Gastroesophageal sphincter (tissue), 4 donors: ENCODE measurements at regions not wholly inside any gene's neighbourhood (a gene's known extent, or its start where the extent isn't known, plus 50 kb on each side); places are given as distances from the start of the nearest gene placed in this dataset.

Source experiments
- ATAC-seq: fragments of 150-250 bp; one replicate; pipeline ENCODE4 v1.9.1; 2016; ENCODE audit warnings: mild to moderate bottlenecking, moderate library complexity
- H3K27ac ChIP-seq, 4 donors: fragments of 200-600 bp; sonication (generic) in 3 of 4; 1 replicate in 3 of 4; 2 replicates in 1 of 4; pipeline ENCODE4 v1.5.1; 2016 to 2019
- H3K27me3 ChIP-seq: fragments of 200-600 bp; sonication (generic); one replicate; pipeline ENCODE4 v1.5.1; 2019
- H3K36me3 ChIP-seq, 2 donors: fragments of 200-600 bp; sonication (generic); one replicate each; pipeline ENCODE4 v1.5.1; 2019; ENCODE audit warnings: control low read depth in 1 of 2
- H3K4me1 ChIP-seq, 3 donors: fragments of 200-600 bp; sonication (generic); 1 replicate in 2 of 3; 2 replicates in 1 of 3; pipeline ENCODE4 v1.5.1; 2016 to 2019; ENCODE audit warnings: control low read depth in 2 of 3
- H3K4me3 ChIP-seq, 2 donors: fragments of 200-600 bp; sonication (generic); one replicate each; pipeline ENCODE4 v1.5.1; 2019; ENCODE audit warnings: mild to moderate bottlenecking in 1 of 2, moderate library complexity in 1 of 2
- H3K9me3 ChIP-seq, 3 donors: fragments of 200-600 bp; sonication (generic); one replicate each; pipeline ENCODE4 v1.5.1; 2017 to 2019; ENCODE audit warnings: control low read depth in 2 of 3
- EP300 ChIP-seq: sonication (generic); formaldehyde crosslinking; IDR thresholded peaks from one replicate; pipeline ENCODE4 v1.6.1; 2017; ENCODE audit warnings: antibody characterized with exemption, mild to moderate bottlenecking
- POLR2A ChIP-seq, 2 donors: fragments of 450-650 bp; IDR thresholded peaks; one replicate each; pipeline ENCODE4 v1.6.1; 2017; ENCODE audit warnings: antibody characterized with exemption in 2 of 2, mild to moderate bottlenecking in 2 of 2, moderate library complexity in 1 of 2
- POLR2AphosphoS5 ChIP-seq: sonication (generic); formaldehyde crosslinking; IDR thresholded peaks from one replicate; pipeline ENCODE4 v1.6.1; 2017; ENCODE audit warnings: antibody characterized with exemption
- WGBS, 2 donors: methylation state at CpG; one replicate each; pipeline ENCODE4 v1.1.5; 2018; ENCODE audit warnings: low coverage in 1 of 2; 5-methylcytosine and 5-hydroxymethylcytosine counted together
- TF ChIP-seq, protein P1 (sequence below), 4 experiments: fragments of 200-600 bp in 2 of 4; fragments of 450-650 bp in 2 of 4; sonication (generic) in 1 of 4; IDR thresholded peaks; one replicate each; pipeline ENCODE4 v1.5.1; 2017 to 2019; ENCODE audit warnings: antibody characterized with exemption in 4 of 4, mild to moderate bottlenecking in 2 of 4, moderate library complexity in 2 of 4

DNA sequence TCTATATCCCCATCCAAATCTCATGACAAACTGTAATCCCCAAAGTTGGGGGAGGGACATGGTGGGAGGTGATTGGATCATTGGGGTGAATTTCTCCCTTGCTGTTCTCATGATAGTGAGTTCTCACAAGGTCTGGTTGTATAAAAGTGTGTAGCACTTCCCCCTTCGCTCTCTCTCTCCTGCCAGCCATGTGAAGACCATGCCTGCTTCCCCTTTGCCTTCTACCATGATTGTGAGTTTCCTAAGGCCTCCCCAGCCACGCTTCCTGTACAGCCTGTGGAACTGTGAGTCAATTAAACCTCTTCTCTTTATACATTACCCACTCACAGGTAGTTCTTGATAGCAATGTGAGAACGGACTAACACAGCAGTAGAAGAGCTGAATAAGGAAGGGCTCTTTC, 62.6 kb upstream of the VASH1 start:
- Histone ChIP-seq H3K4me3 (no peak overlapping the region), H3K27me3 (no peaks in the 10 kb centered on the region), H3K9me3 (no peaks in the 10 kb centered on the region), H3K4me1 (peaks cover 0 to 7% (median 0%) of the 10 kb centered on the region in 3 donors), H3K27ac (no peak overlapping the region), H3K36me3 (no peaks in the 10 kb centered on the region)
- no peak for ATAC-seq
- TF ChIP-seq POLR2AphosphoS5 (no peak), POLR2A (IDR thresholded peaks at IDR 0.05) (no peak), EP300 (no peak)
- TF ChIP-seq, protein P1, sequence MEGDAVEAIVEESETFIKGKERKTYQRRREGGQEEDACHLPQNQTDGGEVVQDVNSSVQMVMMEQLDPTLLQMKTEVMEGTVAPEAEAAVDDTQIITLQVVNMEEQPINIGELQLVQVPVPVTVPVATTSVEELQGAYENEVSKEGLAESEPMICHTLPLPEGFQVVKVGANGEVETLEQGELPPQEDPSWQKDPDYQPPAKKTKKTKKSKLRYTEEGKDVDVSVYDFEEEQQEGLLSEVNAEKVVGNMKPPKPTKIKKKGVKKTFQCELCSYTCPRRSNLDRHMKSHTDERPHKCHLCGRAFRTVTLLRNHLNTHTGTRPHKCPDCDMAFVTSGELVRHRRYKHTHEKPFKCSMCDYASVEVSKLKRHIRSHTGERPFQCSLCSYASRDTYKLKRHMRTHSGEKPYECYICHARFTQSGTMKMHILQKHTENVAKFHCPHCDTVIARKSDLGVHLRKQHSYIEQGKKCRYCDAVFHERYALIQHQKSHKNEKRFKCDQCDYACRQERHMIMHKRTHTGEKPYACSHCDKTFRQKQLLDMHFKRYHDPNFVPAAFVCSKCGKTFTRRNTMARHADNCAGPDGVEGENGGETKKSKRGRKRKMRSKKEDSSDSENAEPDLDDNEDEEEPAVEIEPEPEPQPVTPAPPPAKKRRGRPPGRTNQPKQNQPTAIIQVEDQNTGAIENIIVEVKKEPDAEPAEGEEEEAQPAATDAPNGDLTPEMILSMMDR (IDR thresholded peaks at IDR 0.05), result no peak
- 90 to 100% methylated on average over 1 to 2 of the region's 3 CpGs for WGBS, 2 donors

DNA sequence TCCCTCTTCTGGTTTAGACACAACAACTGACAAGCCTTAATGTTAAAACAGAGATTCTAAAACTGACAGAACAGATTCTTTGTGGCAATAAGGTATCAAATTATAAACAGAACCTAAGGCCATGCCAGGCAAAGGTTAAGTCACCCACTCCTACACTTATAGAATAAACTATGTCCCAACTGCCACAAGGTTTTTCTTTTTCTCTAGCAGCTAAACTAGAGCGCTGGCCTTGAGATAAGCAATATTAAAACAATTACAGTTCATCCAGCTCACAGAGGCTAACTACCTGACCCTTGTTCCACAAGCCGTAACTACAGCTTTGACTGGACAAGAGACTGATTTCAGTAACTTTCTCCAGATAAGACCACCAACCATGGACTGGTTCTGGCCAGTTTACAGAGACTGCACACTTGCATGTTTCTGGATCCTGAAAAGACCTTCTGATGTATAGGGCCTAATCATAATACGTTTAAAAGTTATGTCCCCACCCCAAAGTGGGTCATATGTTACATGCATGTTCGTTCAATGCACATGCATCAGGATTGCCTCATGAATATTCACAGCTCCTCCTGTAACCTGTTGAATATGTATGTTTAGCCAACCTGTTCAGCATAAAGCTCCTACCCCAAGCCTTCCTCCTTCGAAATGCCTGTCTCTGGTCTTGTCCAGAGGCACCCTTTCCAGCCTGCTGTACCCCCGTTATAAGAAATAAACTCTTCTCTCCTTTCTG, 61.9 kb upstream of the VASH1 start:
- H3K27ac ChIP-seq, result no peak overlapping the region
- no peak overlapping the region for H3K4me3 ChIP-seq
- no peak for ATAC-seq
- TF ChIP-seq, protein P1 (IDR thresholded peaks at IDR 0.05), result no peak
- no peak for TF ChIP-seq POLR2A (IDR thresholded peaks at IDR 0.05)
- TF ChIP-seq POLR2AphosphoS5, result no peak
- TF ChIP-seq EP300, result no peak
- H3K36me3 ChIP-seq, result no peaks in the 10 kb centered on the region
- no peaks in the 10 kb centered on the region for H3K9me3 ChIP-seq
- 65 to 94% methylated on average over 3 to 6 of the region's 6 CpGs for WGBS, 2 donors
- peaks cover 0 to 7% (median 0%) of the 10 kb centered on the region in 3 donors for H3K4me1 ChIP-seq
- no peaks in the 10 kb centered on the region for H3K27me3 ChIP-seq

DNA sequence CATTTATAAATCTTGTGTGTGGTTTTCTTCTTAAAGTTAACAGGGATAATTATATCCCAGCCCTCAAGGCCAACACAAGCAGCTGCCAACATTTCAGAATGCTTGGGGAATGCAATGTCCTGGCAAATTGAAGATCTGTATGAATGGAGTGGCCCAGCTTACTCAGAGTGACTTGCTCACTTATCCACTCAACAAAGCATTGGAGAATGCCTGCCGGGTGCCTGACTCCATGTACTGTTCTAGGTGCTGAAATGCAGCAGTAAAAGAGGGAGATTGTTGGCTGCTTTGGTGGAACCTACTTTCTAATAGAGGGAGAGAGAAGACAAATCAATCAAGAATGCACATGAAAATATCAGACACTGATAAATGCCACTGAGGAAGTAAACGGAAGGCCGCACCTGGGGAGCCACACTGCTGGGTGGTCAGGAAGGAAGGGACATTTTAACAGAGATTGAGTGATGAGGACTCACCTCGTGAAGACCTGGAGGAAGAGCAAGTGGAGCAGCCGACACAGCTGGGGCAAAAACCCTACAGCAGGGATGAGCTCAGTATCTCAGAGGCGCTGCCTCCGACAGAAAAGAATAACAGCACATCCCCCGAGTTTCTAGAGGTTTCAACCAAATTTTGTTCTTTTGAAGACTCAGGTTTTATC, 61.2 kb upstream of the VASH1 start:
- Histone ChIP-seq H3K27ac (no peak overlapping the region), H3K27me3 (no peaks in the 10 kb centered on the region), H3K9me3 (no peaks in the 10 kb centered on the region), H3K4me3 (no peak overlapping the region), H3K4me1 (peaks cover 0 to 7% (median 0%) of the 10 kb centered on the region in 3 donors), H3K36me3 (no peaks in the 10 kb centered on the region)
- TF ChIP-seq EP300 (no peak), POLR2A (IDR thresholded peaks at IDR 0.05) (no peak), POLR2AphosphoS5 (no peak)
- TF ChIP-seq, protein P1 (IDR thresholded peaks at IDR 0.05), result no peak
- 83 to 84% methylated on average over 6 to 8 of the region's 8 CpGs for WGBS, 2 donors
- ATAC-seq, result no peak

DNA sequence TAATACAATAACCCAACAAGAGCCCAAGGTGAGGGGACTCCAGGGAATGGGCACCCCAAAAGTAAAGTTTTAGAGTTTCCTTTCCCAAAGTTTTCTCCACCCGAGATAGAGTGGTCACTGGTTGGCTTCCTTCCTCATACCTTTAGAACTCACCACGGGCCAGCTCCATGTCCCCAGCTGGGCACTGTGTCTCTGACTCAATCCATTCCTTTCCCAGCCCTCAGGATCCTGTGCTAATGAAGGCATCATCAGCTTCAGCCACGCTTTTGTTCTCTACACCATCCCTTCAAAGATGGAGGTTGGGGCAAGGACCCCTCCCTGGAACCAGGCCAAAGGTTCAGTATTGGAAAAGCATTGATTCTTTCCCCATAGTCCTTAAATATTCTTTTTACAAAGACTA, 59.8 kb upstream of the VASH1 start:
- Histone ChIP-seq H3K27me3 (no peaks in the 10 kb centered on the region), H3K4me1 (peaks cover 0 to 7% (median 0%) of the 10 kb centered on the region in 3 donors), H3K9me3 (no peaks in the 10 kb centered on the region), H3K27ac (no peak overlapping the region), H3K36me3 (no peaks in the 10 kb centered on the region), H3K4me3 (no peak overlapping the region)
- no peak for ATAC-seq
- WGBS, 2 donors, result 79 to 100% methylated on average over 3 of the region's 3 CpGs
- no peak for TF ChIP-seq POLR2AphosphoS5
- no peak for TF ChIP-seq EP300
- no peak for TF ChIP-seq POLR2A (IDR thresholded peaks at IDR 0.05)
- TF ChIP-seq, protein P1 (IDR thresholded peaks at IDR 0.05), result no peak

DNA sequence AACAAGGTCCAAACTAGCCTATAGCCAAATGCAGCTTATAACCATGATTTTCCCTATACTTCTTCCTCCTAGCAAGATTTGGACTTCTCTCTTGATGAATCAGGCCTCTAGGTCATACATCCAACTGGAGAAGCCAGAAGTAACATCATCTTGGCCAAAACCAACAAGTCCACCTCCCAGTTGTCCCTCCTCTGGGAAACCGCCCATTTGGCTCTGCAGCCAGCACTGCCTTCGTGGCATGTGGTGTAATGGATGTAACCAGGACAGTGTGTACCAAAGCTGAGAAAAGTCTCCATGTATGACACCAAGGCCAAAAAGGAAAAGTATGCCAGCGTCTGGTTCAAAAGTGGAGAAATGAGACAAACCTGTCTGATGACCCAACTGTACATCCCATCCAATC, 59.3 kb upstream of the VASH1 start:
- H3K27ac ChIP-seq, result no peak overlapping the region
- TF ChIP-seq, protein P1 (IDR thresholded peaks at IDR 0.05), result no peak
- TF ChIP-seq POLR2A (IDR thresholded peaks at IDR 0.05) (no peak), EP300 (no peak), POLR2AphosphoS5 (no peak)
- peaks cover 0 to 7% (median 0%) of the 10 kb centered on the region in 3 donors for H3K4me1 ChIP-seq
- no peaks in the 10 kb centered on the region for H3K36me3 ChIP-seq
- H3K27me3 ChIP-seq, result no peaks in the 10 kb centered on the region
- 72% methylated on average over 3 of the region's 3 CpGs; no CpG with 5 or more reads in 1 of the 2 donors for WGBS, 2 donors
- H3K9me3 ChIP-seq, result no peaks in the 10 kb centered on the region
- no peak overlapping the region for H3K4me3 ChIP-seq
- ATAC-seq, result peak; percentile 91
